Fibroblast of pulmonary artery (primary cell): ENCODE measurements at regions not wholly inside any gene's neighbourhood (a gene's known extent, or its start where the extent isn't known, plus 50 kb on each side); places are given as distances from the start of the nearest gene placed in this dataset.

Source experiments
- DNase-seq: peaks from one replicate; pipeline ENCODE4 v3.0.0-alpha.2; 2010; ENCODE audit warnings: low read depth
- H3K4me3 ChIP-seq: replicated peaks from 2 replicates; pipeline ENCODE4 v1.5.1; 2011; ENCODE audit warnings: low read depth, mild to moderate bottlenecking, control low read depth, low read length, moderate library complexity
- CTCF ChIP-seq: IDR thresholded peaks from 2 replicates; pipeline ENCODE4 v1.5.1; 2011; ENCODE audit warnings: mild to moderate bottlenecking, control low read depth, low read length, inconsistent platforms; ENCODE audit errors: missing control alignments

- no peak overlapping the region for H3K4me3 ChIP-seq
- DNase-seq, result no peak
- no peak for TF ChIP-seq CTCF
Observed at GRCh38 chr2:60095202-60095815, 458.1 kb downstream of the BCL11A start.

GRCh38 chr2:60094450-60094929 lies 459.0 kb downstream of the BCL11A start:
- H3K4me3 ChIP-seq, result no peak overlapping the region
- DNase-seq, result no peak
- no peak for TF ChIP-seq CTCF

GRCh38 chr2:60092781-60093180 lies 460.7 kb downstream of the BCL11A start:
- TF ChIP-seq CTCF, result no peak
- no peak overlapping the region for H3K4me3 ChIP-seq
- no peak for DNase-seq

GRCh38 chr2:60091894-60092293 lies 461.6 kb downstream of the BCL11A start:
- no peak for TF ChIP-seq CTCF
- no peak for DNase-seq
- no peak overlapping the region for H3K4me3 ChIP-seq

- no peak overlapping the region for H3K4me3 ChIP-seq
- no peak for DNase-seq
- no peak for TF ChIP-seq CTCF
Observed at GRCh38 chr2:60091266-60091665, 462.2 kb downstream of the BCL11A start.

GRCh38 chr2:60079562-60079961 lies 473.9 kb downstream of the BCL11A start:
- TF ChIP-seq CTCF, result no peak
- DNase-seq, result no peak
- no peak overlapping the region for H3K4me3 ChIP-seq

- TF ChIP-seq CTCF, result no peak
- H3K4me3 ChIP-seq, result no peak overlapping the region
- no peak for DNase-seq
Observed at GRCh38 chr2:60075048-60075447, 478.4 kb downstream of the BCL11A start.
